ENCODE measurements at regions not wholly inside any gene's neighbourhood (a gene's known extent, or its start where the extent isn't known, plus 50 kb on each side); places are given as distances from the start of the nearest gene placed in this dataset.

- no peak for TF ChIP-seq CTCF (IDR thresholded peaks at IDR 0.05; ENCODE audit: low read depth, low read length, poor library complexity, severe bottlenecking)
- no peak for TF ChIP-seq EZH2phosphoT487 (IDR thresholded peaks at IDR 0.05; ENCODE audit: borderline replicate concordance, low read length)
Observed at GRCh38 chr7:54955696-54956420, 63.0 kb upstream of the EGFR start.
